Stimulated activated CD4-positive, alpha-beta T cell treated with anti-CD3 and anti-CD28 coated beads, Interleukin-1b, Interleukin-23, amount 100 ng/mL, for 1 hour (primary cell): ENCODE measurements at regions not wholly inside any gene's neighbourhood (a gene's known extent, or its start where the extent isn't known, plus 50 kb on each side); places are given as distances from the start of the nearest gene placed in this dataset.

ENCODE experiments used
- DNase-seq, 2 donors: peaks; one replicate each; pipeline ENCODE4 v3.0.0-alpha.2; 2020; ENCODE audit warnings: low read depth in 2 of 2

GRCh38 chrX:131778269-131779218 lies 234.7 kb downstream of the OR13H1 start:
- no peak for DNase-seq

GRCh38 chrX:131779306-131779705 lies 235.4 kb downstream of the OR13H1 start:
- DNase-seq: no peak

DNA sequence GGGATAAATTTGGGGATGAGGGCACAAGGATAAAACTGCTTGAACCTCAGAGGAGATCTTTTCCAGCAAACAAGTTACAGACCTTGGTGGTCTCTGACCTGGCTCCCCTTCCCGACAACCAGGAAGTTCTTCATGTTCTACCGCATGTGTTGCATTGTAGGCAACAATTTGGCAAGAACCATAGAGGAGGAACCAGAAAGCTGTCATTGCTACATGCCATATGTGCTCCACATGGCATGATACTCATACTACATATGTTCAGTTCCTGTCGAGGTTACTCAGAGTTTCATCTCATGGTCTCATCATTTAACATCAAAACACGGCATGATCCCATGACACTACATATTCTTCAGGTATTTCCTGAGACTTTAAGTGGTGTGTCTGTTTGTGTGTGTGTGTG lies 235.9 kb downstream of the OR13H1 start:
- no peak for DNase-seq

- no peak for DNase-seq
Measured at GRCh38 chrX:131782646-131783045, 238.8 kb downstream of the OR13H1 start.

GRCh38 chrX:131783555-131784308 lies 239.4 kb upstream of the STK26 start:
- DNase-seq: no peak

DNA sequence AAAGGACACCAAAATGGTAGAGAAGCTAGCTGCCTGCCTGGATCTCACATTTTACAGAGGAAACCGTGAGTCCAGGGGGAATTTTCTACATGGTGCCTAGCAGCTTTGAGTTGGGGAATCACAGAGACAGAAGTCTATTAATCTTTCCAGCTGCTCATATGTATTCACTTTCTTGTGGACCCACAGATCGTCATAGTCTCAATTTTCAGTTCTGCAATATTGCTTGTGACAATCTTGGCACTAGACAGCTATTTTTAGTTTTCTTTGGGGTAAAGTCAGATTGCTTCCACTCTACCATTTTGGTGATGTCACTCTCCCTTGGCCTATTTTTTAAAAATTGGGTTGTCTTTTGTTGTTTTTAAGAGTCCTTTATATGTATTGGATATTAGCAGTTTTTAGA lies 233.4 kb upstream of the STK26 start:
- DNase-seq: no peak

- DNase-seq: no peak
Measured at GRCh38 chrX:131791608-131792355, 231.3 kb upstream of the STK26 start.

DNA sequence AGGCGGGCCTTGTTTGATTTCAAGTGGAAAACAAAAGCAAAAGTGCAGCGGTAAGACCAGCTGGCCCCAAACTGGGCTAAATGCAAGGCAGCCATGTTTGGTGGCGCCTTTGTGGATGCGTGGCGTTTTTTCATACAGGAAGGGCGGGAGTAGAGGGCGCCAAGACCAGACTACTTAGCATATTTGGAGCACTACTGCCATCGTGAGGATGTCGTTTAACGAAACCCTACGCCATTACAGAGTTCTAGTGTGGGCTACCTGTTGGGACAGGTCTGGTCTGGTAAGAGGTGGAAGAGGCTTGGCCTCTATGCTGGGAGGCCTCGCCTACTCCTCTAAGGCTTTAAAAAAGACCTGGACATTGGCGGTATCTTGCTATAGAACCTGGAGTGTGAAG lies 230.7 kb upstream of the STK26 start:
- DNase-seq: no peak

DNA sequence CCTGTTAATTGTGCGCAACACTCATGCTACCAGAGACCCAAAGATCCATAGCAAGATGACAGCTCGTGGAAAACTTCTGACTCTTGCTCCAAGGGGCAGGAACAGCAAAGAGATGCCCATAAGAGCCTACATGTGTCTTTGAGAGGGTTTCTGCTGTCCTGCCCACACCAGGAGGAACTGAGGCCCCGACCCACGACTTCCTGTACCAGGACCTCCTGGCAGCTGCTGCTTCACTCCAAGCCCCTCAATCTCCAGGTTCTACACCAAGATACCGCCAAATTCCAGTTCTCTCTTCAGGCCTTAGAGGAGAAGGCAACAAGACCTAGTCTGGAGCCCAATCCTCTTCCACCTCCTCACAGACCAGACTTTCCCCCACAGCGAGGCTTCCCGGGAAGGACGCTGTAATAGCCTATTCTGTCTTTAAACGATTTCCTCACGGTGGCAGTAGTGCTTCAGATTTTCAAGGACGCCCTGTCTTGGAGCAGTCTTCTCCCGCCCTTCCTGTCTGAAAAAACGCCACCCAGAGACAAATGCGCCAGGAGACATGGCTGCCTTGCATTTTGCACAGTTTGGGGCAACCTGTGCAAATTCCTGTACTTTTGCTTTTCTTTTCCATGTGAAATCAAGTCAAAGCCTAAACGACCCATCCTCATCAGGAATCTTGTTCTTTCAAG lies 230.2 kb upstream of the STK26 start:
- DNase-seq: no peak

DNA sequence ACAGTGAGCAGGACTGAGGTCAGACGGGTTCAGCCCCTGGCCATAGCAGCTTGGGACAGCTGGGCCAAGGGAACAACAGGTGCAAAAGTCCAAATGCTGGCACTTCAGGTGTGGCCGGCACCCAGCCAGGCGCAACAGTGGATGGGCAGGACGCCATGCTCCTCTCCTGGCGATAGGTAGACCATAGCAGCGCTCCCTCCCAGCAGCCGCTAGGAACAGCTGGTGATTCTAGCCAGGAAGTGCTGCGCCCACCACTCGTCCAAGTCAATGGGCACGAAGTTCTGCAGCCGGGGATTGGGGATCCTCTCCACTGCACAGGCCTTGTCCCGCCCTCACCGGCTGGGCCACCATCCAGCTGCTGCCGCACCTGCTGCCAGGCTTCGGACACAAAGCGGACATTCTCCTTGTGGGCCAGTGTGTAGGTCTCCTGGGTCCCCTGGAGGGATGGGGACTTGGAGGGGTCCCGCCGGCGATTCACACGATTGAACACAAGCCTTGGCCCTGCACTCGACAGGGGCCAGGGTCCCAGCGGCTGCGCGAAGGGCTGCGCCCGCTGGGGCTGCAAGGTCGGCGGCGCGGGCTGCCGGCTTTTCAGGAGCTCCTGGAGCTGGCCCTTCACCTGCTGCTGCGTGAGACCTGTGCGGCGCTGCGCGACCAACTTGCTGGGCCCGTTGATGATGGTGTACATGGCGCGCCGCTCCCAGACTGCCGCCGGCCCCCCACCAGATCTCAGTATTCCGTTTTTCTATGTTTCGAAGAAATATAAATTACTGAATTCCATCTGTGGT lies 227.5 kb upstream of the STK26 start:
- no peak for DNase-seq

GRCh38 chrX:131801066-131801465 lies 222.0 kb upstream of the STK26 start:
- no peak for DNase-seq

DNA sequence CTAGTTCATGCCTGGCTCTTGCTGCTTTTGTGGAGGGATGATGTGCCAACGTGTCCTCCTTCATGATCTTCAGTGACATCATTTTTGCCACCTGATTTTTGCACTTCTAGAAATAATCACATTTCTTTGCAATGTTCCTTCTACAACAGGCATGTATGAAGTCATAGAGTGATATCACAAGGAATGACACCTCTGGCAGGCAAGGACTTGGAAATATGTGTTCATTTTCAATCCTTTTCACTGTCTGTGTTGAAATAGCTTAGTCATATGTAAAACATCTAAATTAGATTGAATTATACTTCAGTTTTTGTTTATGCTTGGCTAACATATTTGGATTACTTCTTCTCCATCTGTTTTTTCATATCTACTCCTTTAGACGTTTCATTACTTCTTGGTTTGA lies 221.2 kb upstream of the STK26 start:
- no peak for DNase-seq

GRCh38 chrX:131802836-131803626 lies 220.1 kb upstream of the STK26 start:
- DNase-seq: no peak

DNA sequence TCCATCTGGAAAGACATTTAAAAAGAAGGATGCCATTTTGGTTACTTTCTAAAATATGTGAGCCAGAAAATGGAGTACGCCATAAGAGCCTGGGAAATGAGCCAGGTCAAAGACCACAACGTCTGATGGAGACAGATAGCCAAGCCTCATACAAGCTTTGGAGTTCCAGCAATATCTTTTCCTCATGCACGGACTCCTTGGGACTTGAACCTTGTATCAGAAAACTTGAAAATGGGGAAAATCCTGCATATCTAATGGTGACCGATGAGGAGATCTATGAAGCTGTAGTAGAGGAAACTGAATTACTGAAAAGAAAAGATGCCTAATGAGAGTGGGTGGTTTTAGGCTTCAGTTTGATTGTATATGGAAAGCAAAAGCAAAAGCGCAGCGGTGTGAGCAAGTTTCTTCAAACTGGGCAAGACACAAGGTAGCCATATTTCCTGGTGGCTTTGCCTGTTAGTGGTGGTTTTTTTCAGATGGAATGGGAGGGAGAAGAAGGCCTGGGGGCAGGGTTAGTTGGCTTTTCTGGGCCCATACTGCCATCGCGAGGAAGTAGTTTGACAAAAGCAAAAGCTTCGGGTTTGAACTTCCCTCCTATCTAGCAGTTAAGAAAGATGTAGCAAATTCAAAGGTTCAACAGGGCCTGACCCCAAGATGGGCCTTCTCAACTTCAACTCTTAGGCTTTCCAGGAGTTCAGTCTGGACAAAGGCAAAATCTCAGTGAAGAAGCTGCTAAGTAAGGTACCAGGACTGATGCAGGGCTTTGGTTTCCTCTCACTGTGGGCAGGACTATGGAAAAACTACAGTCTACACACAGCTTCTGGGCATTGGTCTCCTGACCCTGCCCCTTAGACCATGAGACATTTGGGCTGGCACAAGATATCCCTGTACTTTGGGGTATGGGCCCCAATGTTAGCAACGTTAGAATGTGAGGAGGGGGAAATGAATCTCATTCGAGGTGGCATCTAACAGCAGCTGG lies 210.0 kb upstream of the STK26 start:
- peak; percentile 37 to 41 for DNase-seq

- peak; percentile 40 to 55 for DNase-seq
Measured at GRCh38 chrX:131816551-131817136, 206.5 kb upstream of the STK26 start.

DNA sequence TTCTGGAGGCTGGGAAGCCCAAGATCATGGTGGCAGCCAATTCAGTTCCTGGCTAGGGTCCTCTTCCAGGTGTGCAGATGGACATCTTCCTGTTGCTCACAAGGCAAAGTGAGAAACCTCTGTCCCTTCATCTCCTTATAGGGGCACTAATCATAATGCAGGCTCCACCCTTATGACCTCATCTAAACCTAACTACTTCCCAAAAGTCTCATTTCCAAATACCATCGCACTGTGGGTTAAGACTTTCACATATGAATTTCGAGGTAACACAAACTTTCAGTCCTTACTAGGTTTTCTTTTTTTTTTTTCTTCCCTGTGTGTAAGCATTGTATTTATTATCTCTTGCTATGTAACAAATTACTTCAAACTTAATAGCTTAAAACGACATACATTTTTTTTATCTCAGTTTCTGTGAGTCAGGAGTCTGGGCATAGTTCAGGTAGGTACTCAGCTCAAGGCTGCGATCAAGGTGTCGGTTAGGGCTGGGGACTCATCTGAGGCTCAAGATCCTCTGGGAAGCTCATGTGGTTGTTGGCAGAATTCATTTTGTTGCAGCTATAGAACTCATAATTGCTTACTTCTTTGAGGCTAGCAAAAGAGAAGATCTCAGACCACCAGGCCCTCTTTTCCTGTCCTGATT lies 204.7 kb upstream of the STK26 start:
- DNase-seq: no peak

DNA sequence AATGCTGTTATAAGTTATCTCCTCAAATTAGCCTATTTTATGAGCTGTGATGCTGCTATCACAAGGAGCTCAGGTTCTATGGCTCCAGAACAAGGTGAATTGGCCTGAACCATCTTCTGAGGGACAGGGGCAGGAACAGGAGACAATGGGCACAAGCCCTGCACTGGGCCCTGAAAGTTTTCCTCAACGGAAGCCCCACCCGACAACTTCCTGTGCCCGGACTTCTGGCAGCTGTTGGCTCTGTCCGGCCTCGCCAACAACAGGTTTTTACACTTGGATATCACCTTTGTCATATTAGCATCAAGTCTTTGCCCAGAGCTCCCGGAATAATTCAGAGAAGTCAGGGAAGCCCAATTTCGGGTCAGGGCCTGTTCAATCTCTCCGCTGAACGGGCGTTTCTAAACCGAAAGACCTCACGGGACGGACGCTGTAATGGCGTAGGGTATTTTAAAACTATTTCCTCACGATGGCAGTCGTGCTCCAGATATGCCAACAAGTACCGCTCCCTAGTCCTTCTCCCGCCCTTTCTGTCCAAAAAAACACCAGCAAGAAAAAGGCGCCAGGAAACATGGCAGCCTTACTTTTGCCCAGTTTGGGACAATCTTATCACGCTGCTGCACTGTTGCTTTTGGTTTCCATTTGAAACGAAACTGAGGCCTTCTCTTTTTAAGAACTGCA lies 201.0 kb upstream of the STK26 start:
- no peak for DNase-seq
